ENCODE measurements at regions not wholly inside any gene's neighbourhood (a gene's known extent, or its start where the extent isn't known, plus 50 kb on each side); places are given as distances from the start of the nearest gene placed in this dataset.

GRCh38 chr10:47237316-47238260 is 62.4 kb upstream of the GDF10 start:
- DNase-seq: no peak

GRCh38 chr10:47238331-47239095 is 61.5 kb upstream of the GDF10 start:
- DNase-seq: no peak

DNA sequence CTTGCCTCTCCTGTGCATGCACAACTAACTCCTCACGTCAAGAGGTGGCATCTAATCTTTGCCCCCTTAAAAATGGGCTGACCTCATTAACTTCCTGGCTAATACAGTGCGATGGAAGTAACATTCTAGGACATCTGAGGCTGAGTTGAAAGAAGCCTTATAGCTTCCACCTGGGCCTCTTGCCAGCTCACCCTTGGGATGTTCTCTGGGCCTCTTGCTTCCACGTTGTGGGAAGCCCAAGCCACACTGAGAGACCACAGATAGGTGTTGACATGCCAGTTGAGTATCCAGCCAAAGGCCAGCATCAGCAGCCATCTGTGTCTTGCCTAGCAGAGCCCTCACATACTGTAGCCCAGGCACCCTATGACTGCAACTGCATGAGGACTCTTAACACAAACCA is 60.8 kb upstream of the GDF10 start:
- DNase-seq: no peak

GRCh38 chr10:47240173-47240572 is 59.8 kb upstream of the GDF10 start:
- DNase-seq: no peak

DNA sequence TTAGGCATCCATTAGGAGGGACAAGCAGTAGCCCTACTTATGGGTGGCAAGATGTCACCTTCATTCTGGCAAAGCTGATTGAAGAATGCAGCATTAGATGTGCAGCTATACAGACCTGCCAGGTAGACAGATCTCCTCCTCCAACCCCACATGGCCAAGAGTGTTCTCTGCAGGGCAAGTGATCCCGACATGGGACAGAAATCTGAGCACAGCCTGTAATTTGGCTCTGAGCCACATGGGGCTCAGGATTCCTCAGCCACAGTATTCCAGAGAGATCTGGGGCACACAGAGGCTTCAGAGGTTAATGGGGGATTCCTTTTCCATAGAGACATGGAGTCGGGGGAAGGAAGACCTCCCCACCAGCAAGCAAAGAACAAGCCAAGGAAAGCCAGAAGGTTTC is 58.7 kb upstream of the GDF10 start:
- DNase-seq: no peak

GRCh38 chr10:47241946-47242867 is 57.8 kb upstream of the GDF10 start:
- no peak for DNase-seq

- no peak for DNase-seq
Observed at GRCh38 chr10:47243356-47243755, 56.6 kb upstream of the GDF10 start.

- DNase-seq: no peak
Observed at GRCh38 chr10:47243791-47244190, 56.2 kb upstream of the GDF10 start.

DNA sequence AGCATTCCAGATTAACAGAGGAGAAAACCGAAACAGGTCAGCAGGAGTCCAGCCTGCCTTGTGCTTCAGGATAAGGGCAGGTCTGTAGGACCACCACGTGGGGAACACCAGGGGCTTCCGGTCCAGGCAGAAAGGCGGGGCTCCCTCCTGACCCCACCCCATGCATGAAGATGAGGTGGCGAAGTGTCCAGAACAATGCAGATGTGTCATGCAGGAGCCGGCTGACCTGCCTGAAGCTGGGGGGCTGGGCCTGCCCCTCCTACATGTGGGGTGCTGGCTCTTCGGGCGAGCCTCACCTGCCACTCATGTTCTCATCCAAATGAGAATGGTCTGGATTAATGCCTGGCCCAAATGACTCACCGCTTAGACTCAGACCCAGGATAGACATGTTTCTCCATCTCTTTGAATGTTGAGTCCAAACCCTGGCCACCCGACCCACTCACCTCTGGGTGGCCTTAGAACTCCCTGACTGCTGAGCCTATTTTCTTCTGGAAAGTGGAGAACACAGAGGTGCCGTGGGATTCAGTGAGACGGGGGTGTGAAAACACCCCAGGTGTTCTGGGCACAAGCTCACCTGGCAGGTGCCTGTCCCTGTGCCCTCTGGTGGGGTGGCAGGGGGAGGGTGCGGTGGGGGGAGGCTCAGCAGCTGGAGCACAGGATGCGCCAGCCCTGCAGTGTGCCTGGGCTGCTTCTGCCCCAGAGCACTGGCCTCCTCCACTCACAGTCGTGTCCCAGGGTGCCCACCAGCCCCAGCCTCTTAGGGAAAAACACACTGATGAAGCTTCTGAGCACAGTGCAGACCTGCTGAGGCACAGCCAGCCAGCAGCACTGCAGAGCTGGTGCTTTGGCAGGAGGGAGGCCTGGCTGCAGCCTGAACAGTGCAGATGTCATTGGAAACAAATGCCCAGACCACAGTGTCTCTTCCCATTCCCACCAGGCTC is 55.2 kb upstream of the GDF10 start:
- DNase-seq: no peak

GRCh38 chr10:47245731-47246350 is 54.2 kb upstream of the GDF10 start:
- DNase-seq: no peak

DNA sequence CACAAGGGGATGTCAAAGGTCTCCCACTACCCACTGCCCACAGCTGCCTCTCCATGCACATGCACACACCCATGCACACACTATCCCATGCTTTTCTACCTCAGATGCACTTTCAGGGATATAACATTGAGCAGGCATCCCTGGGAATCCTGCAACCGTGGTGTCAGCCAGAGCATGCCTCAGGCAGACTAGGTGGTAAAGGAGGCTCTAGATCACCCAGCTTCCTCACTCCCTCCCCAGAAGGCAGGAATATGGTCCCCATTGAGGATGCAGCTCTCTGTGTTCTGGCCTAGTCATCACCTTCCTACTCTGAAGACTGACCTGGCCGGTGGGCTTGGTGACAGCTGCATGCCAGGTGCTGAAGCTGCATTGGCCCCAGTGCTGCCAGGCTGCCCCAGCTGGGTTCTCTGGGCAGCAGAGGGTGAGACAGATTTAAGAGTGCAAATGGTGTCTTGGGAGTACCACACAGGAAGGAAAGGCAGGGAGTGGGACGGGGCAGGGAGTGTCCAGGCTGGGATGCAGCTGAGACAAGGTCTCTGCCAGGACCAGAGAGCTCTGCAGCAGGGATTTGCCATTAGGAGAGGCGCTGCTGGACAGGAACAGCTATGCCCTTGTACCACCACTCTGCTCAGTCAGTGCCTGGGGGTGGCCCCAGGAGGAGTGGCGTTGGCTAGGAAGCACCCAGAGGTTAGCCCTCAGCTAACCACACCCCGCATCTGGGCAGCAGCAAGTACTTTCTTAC is 53.4 kb upstream of the GDF10 start:
- DNase-seq: no peak

- DNase-seq: no peak
Observed at GRCh38 chr10:47247148-47248059, 52.6 kb upstream of the GDF10 start.

GRCh38 chr10:47248386-47249090 is 51.5 kb upstream of the GDF10 start:
- no peak for DNase-seq

GRCh38 chr10:47249881-47250280 is 50.1 kb upstream of the GDF10 start:
- no peak for DNase-seq
